ENCODE measurements at regions not wholly inside any gene's neighbourhood (a gene's known extent, or its start where the extent isn't known, plus 50 kb on each side); places are given as distances from the start of the nearest gene placed in this dataset.

DNA sequence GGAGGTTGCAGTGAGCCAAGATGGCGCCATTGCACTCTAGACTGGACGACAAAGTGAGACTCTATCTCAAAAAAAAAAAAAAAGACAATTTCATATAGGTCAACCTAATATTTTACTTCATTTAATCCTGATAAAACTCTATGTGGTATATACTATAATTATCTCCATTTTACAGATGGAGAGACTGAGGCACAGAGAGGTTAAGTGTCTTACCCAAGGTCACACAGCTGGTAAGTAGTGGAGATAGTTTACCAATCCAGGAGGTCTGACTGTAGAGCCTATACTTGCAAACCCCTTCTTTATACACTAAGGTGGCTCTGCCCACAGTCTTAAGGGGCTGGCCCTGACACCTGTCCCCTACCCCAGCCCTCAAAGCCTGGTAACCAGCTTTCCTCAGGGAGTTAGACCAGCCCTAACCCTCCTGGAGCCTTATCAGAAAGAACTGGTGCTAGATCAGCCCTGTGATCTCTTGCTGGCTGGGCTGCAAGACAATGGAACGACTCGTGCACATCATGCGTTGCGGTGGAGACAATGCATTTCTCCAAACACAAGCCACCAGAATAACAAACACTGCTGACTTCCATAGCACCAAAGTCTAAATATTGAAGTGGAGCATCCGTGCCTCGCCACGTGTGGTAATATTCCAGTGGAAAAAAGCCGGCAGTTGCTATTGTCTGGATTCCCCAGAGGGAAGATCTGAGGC is 60.0 kb upstream of the SMAD3 start:
- TF ChIP-seq EZH2 (IDR thresholded peaks at IDR 0.05; ENCODE audit: borderline replicate concordance, low read length) (no peak), CTCF (IDR thresholded peaks at IDR 0.05; ENCODE audit: low read length) (no peak)
- H3K4me1 ChIP-seq (ENCODE audit: insufficient read depth, low read length, severe bottlenecking) = peaks cover 11% of the 10 kb centered on the region

GRCh38 chr15:67006083-67007065 is 59.0 kb upstream of the SMAD3 start:
- Histone ChIP-seq H2AFZ (ENCODE audit: low read length) (no peak overlapping the region), H3K27me3 (ENCODE audit: insufficient read depth, low read length) (no peaks in the 10 kb centered on the region), H3K36me3 (ENCODE audit: insufficient read depth, low read length) (no peaks in the 10 kb centered on the region), H3K9ac (ENCODE audit: low read length) (no peak overlapping the region), H3K4me1 (ENCODE audit: insufficient read depth, low read length, severe bottlenecking) (peaks cover 11% of the 10 kb centered on the region), H3K4me2 (ENCODE audit: low read length) (no peak overlapping the region), H3K79me2 (ENCODE audit: insufficient read depth, low read length) (no peaks in the 10 kb centered on the region), H4K20me1 (ENCODE audit: insufficient read depth, low read length) (no peaks in the 10 kb centered on the region), H3K27ac (ENCODE audit: low read depth, low read length, poor library complexity, severe bottlenecking) (no peak overlapping the region), H3K9me3 (ENCODE audit: low read length) (0 out of 2 replicates have a peak, but pooled peaks cover 3% of the 10 kb centered on the region), H3K9me2 (ENCODE audit: low read depth, low read length) (no peaks in the 10 kb centered on the region), H3F3A (ENCODE audit: insufficient read depth, low read length) (no peaks in the 10 kb centered on the region), H3K4me3 (ENCODE audit: low read depth, low read length, poor library complexity, severe bottlenecking) (no peak overlapping the region)
- TF ChIP-seq CTCF (IDR thresholded peaks at IDR 0.05; ENCODE audit: low read length) = no peak
- TF ChIP-seq EZH2 (IDR thresholded peaks at IDR 0.05; ENCODE audit: borderline replicate concordance, low read length) = no peak

More for the DNA sequence above, 60.0 kb upstream of the SMAD3 start:
- H3K4me2 ChIP-seq (ENCODE audit: low read length) = no peak overlapping the region
- H3K79me2 ChIP-seq (ENCODE audit: insufficient read depth, low read length) = no peaks in the 10 kb centered on the region
- no peaks in the 10 kb centered on the region for H4K20me1 ChIP-seq (ENCODE audit: insufficient read depth, low read length)
- H3K9me2 ChIP-seq (ENCODE audit: low read depth, low read length) = no peaks in the 10 kb centered on the region
- H3K36me3 ChIP-seq (ENCODE audit: insufficient read depth, low read length) = no peaks in the 10 kb centered on the region
- H2AFZ ChIP-seq (ENCODE audit: low read length) = no peak overlapping the region
- no peak overlapping the region for H3K4me3 ChIP-seq (ENCODE audit: low read depth, low read length, poor library complexity, severe bottlenecking)
- no peak overlapping the region for H3K27ac ChIP-seq (ENCODE audit: low read depth, low read length, poor library complexity, severe bottlenecking)
- no peaks in the 10 kb centered on the region for H3F3A ChIP-seq (ENCODE audit: insufficient read depth, low read length)
- H3K9me3 ChIP-seq (ENCODE audit: low read length) = 0 out of 2 replicates have a peak, but pooled peaks cover 3% of the 10 kb centered on the region
- H3K27me3 ChIP-seq (ENCODE audit: insufficient read depth, low read length) = no peaks in the 10 kb centered on the region
- H3K9ac ChIP-seq (ENCODE audit: low read length) = no peak overlapping the region

- Histone ChIP-seq H3K36me3 (ENCODE audit: insufficient read depth, low read length) (no peaks in the 10 kb centered on the region), H4K20me1 (ENCODE audit: insufficient read depth, low read length) (no peaks in the 10 kb centered on the region), H3K27ac (ENCODE audit: low read depth, low read length, poor library complexity, severe bottlenecking) (no peak overlapping the region), H2AFZ (ENCODE audit: low read length) (no peak overlapping the region), H3K27me3 (ENCODE audit: insufficient read depth, low read length) (no peaks in the 10 kb centered on the region), H3K4me1 (ENCODE audit: insufficient read depth, low read length, severe bottlenecking) (no peaks in the 10 kb centered on the region), H3K9me2 (ENCODE audit: low read depth, low read length) (no peaks in the 10 kb centered on the region), H3K4me2 (ENCODE audit: low read length) (no peak overlapping the region), H3K9ac (ENCODE audit: low read length) (no peak overlapping the region), H3K79me2 (ENCODE audit: insufficient read depth, low read length) (no peaks in the 10 kb centered on the region), H3F3A (ENCODE audit: insufficient read depth, low read length) (no peaks in the 10 kb centered on the region), H3K4me3 (ENCODE audit: low read depth, low read length, poor library complexity, severe bottlenecking) (no peak overlapping the region), H3K9me3 (ENCODE audit: low read length) (0 out of 2 replicates have a peak, but pooled peaks cover 3% of the 10 kb centered on the region)
- no peak for TF ChIP-seq CTCF (IDR thresholded peaks at IDR 0.05; ENCODE audit: low read length)
- no peak for TF ChIP-seq EZH2 (IDR thresholded peaks at IDR 0.05; ENCODE audit: borderline replicate concordance, low read length)
These were observed 55.5 kb upstream of the SMAD3 start for GRCh38 chr15:67009576-67010569.
